HCT116 (cell line): ENCODE measurements at regions not wholly inside any gene's neighbourhood (a gene's known extent, or its start where the extent isn't known, plus 50 kb on each side); places are given as distances from the start of the nearest gene placed in this dataset.
"Not testable (repeated sequence)": the region's sequence is repeated elsewhere in the genome, so short reads cannot be mapped to it uniquely, and the experiment has no call there.

Experiments
- ATAC-seq: fragments of 200-7000 bp; cut with Tn5 transposase; 2 replicates; pipeline ENCODE4 v1.9.1; 2020; ENCODE audit warnings: mild to moderate bottlenecking, moderate library complexity
- BruUV-seq: library from RNA; stranded (reverse); fragments of 400-500 nt; replicated peaks from 2 replicates; lab custom pipeline; 2021; lab: Mats Ljungman, UMichigan
- CTCF ChIA-PET: fragments of 300-600 bp; sonication (Branson Sonifier 250); formaldehyde crosslinking; loops from one replicate; lab custom pipeline; 2021; ENCODE audit warnings: antibody characterized with exemption; lab: Charles Lee
- POLR2A ChIA-PET: fragments of 300-600, 350-600 bp; sonication (Branson Sonifier 250); formaldehyde crosslinking; loops from one replicate; lab custom pipeline; 2021; ENCODE audit warnings: antibody characterized with exemption; lab: Charles Lee
- RAD21 ChIA-PET, 2 experiments: fragments of 300-600 bp; sonication (Branson Sonifier 250); formaldehyde crosslinking; loops; one replicate each; lab custom pipeline; 2023; ENCODE audit warnings: low total read pairs in 2 of 2; ENCODE audit not compliant: uncharacterized antibody in 2 of 2, unreplicated experiment in 2 of 2, low non-redundant PET in 1 of 2; lab: Charles Lee
- DNase-seq: peaks from one replicate; pipeline ENCODE4 v3.0.0-alpha.2; 2010; ENCODE audit warnings: low read depth, low spot score
- H2AFZ ChIP-seq: fragments of 200-600 bp; shearing (Covaris generic), sonication (generic); 2 replicates; pipeline ENCODE4 v1.6.1; 2017; ENCODE audit warnings: low read depth, mixed run types, mixed read lengths, antibody characterized with exemption, low read length; ENCODE audit not compliant: poor library complexity, severe bottlenecking
- H3K27ac ChIP-seq: 2 replicates; pipeline ENCODE4 v1.5.1; 2012; ENCODE audit warnings: low read depth, low read length
- H3K27me3 ChIP-seq: fragments of 200-600 bp; sonication (generic); 2 replicates; pipeline ENCODE4 v1.6.1; 2016; ENCODE audit warnings: mixed run types, low read length, mixed read lengths; ENCODE audit not compliant: insufficient read depth
- H3K36me3 ChIP-seq, 2 experiments: fragments of 200-500 bp in 1 of 2; fragments of 200-600 bp in 1 of 2; sonication (Bioruptor generic) in 1 of 2; sonication (generic) in 1 of 2; 2 replicates each; pipeline versions ENCODE4 v1.5.1 to v1.6.1; 2014 to 2016; ENCODE audit warnings: low read length in 2 of 2, inconsistent platforms in 1 of 2, mixed read lengths in 1 of 2, mixed run types in 1 of 2; ENCODE audit not compliant: insufficient read depth in 2 of 2, control insufficient read depth in 1 of 2
- H3K4me1 ChIP-seq, 2 experiments: fragments of 200-600 bp in 1 of 2; sonication (generic) in 1 of 2; 2 replicates each; pipeline versions ENCODE4 v1.5.1 to v1.6.1; 2012 to 2017; ENCODE audit warnings: low read length in 2 of 2, inconsistent platforms in 1 of 2, mild to moderate bottlenecking in 1 of 2, mixed read lengths in 1 of 2, mixed run types in 1 of 2, moderate library complexity in 1 of 2; ENCODE audit not compliant: insufficient read depth in 2 of 2, control insufficient read depth in 1 of 2
- H3K4me2 ChIP-seq: fragments of 200-600 bp; sonication (generic); 2 replicates; pipeline ENCODE4 v1.6.1; 2017; ENCODE audit warnings: mixed run types, low read length, mixed read lengths
- H3K4me3 ChIP-seq, 2 experiments: fragments of 200-600 bp in 1 of 2; sonication (generic) in 1 of 2; replicated peaks in 1 of 2; 2 replicates each; pipeline ENCODE4 v1.5.1; 2011 to 2016; ENCODE audit warnings: low read length in 2 of 2, control low read depth in 1 of 2, low read depth in 1 of 2, mild to moderate bottlenecking in 1 of 2, mixed read lengths in 1 of 2, mixed run types in 1 of 2
- H3K79me2 ChIP-seq: fragments of 200-600 bp; sonication (generic); 2 replicates; pipeline ENCODE4 v1.6.1; 2017; ENCODE audit warnings: mild to moderate bottlenecking, mixed run types, low read length, moderate library complexity, mixed read lengths; ENCODE audit not compliant: insufficient read depth
- H3K9ac ChIP-seq: fragments of 200-600 bp; sonication (generic); 2 replicates; pipeline ENCODE4 v1.6.1; 2016; ENCODE audit warnings: low read length, mixed read lengths
- H3K9me2 ChIP-seq: fragments of 200-600 bp; sonication (generic), shearing (Covaris generic); 2 replicates; pipeline ENCODE4 v1.6.1; 2017; ENCODE audit warnings: mixed run types, mild to moderate bottlenecking, moderate library complexity; ENCODE audit not compliant: insufficient read depth
- H3K9me3 ChIP-seq, 2 experiments: fragments of 200-500 bp in 1 of 2; fragments of 200-600 bp in 1 of 2; sonication (Bioruptor generic) in 1 of 2; sonication (generic) in 1 of 2; 2 replicates each; pipeline ENCODE4 v1.6.1; 2014 to 2017; ENCODE audit warnings: low read length in 2 of 2, mixed read lengths in 2 of 2, inconsistent platforms in 1 of 2, low read depth in 1 of 2, mild to moderate bottlenecking in 1 of 2, mixed run types in 1 of 2, moderate library complexity in 1 of 2; ENCODE audit not compliant: control insufficient read depth in 1 of 2, insufficient read depth in 1 of 2
- H4K20me1 ChIP-seq: fragments of 200-600 bp; sonication (generic), shearing (Covaris generic); 2 replicates; pipeline ENCODE4 v1.6.1; 2017; ENCODE audit warnings: mixed run types, mild to moderate bottlenecking, moderate library complexity; ENCODE audit not compliant: insufficient read depth
- ATF3 ChIP-seq: IDR thresholded peaks from 2 replicates; pipeline ENCODE4 v1.6.1; 2012
- CEBPB ChIP-seq: IDR thresholded peaks from 2 replicates; pipeline ENCODE4 v1.6.1; 2012; ENCODE audit warnings: low read depth
- CTCF ChIP-seq, 3 experiments: fragments of 200-600 bp in 1 of 3; sonication (generic) in 1 of 3; IDR thresholded peaks in 2 of 3; conservative IDR thresholded peaks in 1 of 3; 2 replicates each; pipeline ENCODE4 v1.5.1; 2012 to 2017; ENCODE audit warnings: low read depth in 2 of 3, low read length in 2 of 3, antibody characterized with exemption in 1 of 3, borderline replicate concordance in 1 of 3, control low read depth in 1 of 3, mild to moderate bottlenecking in 1 of 3, mixed read lengths in 1 of 3, mixed run types in 1 of 3, moderate library complexity in 1 of 3; ENCODE audit not compliant: insufficient read depth in 1 of 3
- EGR1 ChIP-seq: IDR thresholded peaks from 2 replicates; pipeline ENCODE4 v1.6.1; 2012; ENCODE audit warnings: low read depth
- EZH2phosphoT487 ChIP-seq: fragments of 200-600 bp; IDR thresholded peaks from 2 replicates; pipeline ENCODE4 v1.6.1; 2018; ENCODE audit warnings: antibody characterized with exemption, borderline replicate concordance
- FOSL1 ChIP-seq: IDR thresholded peaks from 2 replicates; pipeline ENCODE4 v1.6.1; 2012; ENCODE audit warnings: low read depth
- MAX ChIP-seq: IDR thresholded peaks from 2 replicates; pipeline ENCODE4 v1.6.1; 2012
- POLR2A ChIP-seq: IDR thresholded peaks from 2 replicates; pipeline ENCODE4 v1.7.0; 2011; ENCODE audit warnings: borderline replicate concordance; ENCODE audit not compliant: insufficient read depth, insufficient read length; ENCODE audit errors: extremely low read depth
- POLR2AphosphoS5 ChIP-seq: IDR thresholded peaks from 2 replicates; pipeline ENCODE4 v1.6.1; 2011; ENCODE audit warnings: mild to moderate bottlenecking, low read depth, low read length, moderate library complexity
- RAD21 ChIP-seq: IDR thresholded peaks from 2 replicates; pipeline ENCODE4 v1.6.1; 2012; ENCODE audit warnings: low read depth, mild to moderate bottlenecking
- SP1 ChIP-seq: IDR thresholded peaks from 2 replicates; pipeline ENCODE4 v1.6.1; 2012; ENCODE audit warnings: low read depth
- SRF ChIP-seq: IDR thresholded peaks from 2 replicates; pipeline ENCODE4 v1.6.1; 2012; ENCODE audit warnings: low read depth
- TCF7L2 ChIP-seq: IDR thresholded peaks from 2 replicates; pipeline ENCODE4 v1.7.0; 2011; ENCODE audit warnings: borderline replicate concordance, inconsistent platforms; ENCODE audit not compliant: insufficient read depth, insufficient read length; ENCODE audit errors: extremely low read depth
- ZBTB33 ChIP-seq: IDR thresholded peaks from 2 replicates; pipeline ENCODE4 v1.6.1; 2011; ENCODE audit warnings: mild to moderate bottlenecking, low read length, moderate library complexity; ENCODE audit not compliant: insufficient replicate concordance; ENCODE audit errors: extremely low read depth
- ZFX ChIP-seq: fragments of 450-650 bp; IDR thresholded peaks from 2 replicates; pipeline ENCODE4 v1.6.1; 2017
- ZNF274 ChIP-seq: fragments of 200-500 bp; sonication (Bioruptor generic); IDR thresholded peaks from 2 replicates; pipeline ENCODE4 v1.6.1; 2014; ENCODE audit warnings: mild to moderate bottlenecking, low read depth, low read length, inconsistent platforms
- intact Hi-C: fragments of 100-400 bp; cut with micrococcal nuclease; formaldehyde crosslinking; loops from 2 replicates; pipeline ENCODE4 v1.10.0; 2022

- no peak overlapping the region for H3K9ac ChIP-seq
- no peak overlapping the region for H3K4me2 ChIP-seq
- no peak overlapping the region for H2AFZ ChIP-seq
- intact Hi-C loops, result no loop called here
- DNase-seq, result no peak
- H4K20me1 ChIP-seq, result no peaks in the 10 kb centered on the region
- H3K4me3 ChIP-seq, result no peak overlapping the region
- POLR2A ChIA-PET, result no interaction called here
- no peaks in the 10 kb centered on the region for H3K79me2 ChIP-seq
- H3K27me3 ChIP-seq, result no peaks in the 10 kb centered on the region
- no peaks in the 10 kb centered on the region for H3K36me3 ChIP-seq
- H3K27ac ChIP-seq, result no peak overlapping the region
- no peaks in the 10 kb centered on the region for H3K4me1 ChIP-seq
- RAD21 ChIA-PET, result no interaction called here
- H3K9me2 ChIP-seq, result no peaks in the 10 kb centered on the region
- CTCF ChIA-PET, result no interaction called here
- BruUV-seq, result no TSS peak
- peaks cover 10 to 20% of the 10 kb centered on the region in 2 experiments; a peak in 2 of 4 replicates for H3K9me3 ChIP-seq
- TF ChIP-seq SRF (no peak), TCF7L2 (no peak), ZBTB33 (no peak), SP1 (no peak), MAX (no peak), ATF3 (no peak), ZFX (no peak), RAD21 (no peak), CTCF (IDR thresholded peaks at IDR 0.05 in 2 of 3, conservative IDR thresholded peaks at IDR 0.05 in 1 of 3; ENCODE audit: borderline replicate concordance in 1 of 3, insufficient read depth in 1 of 3, low read depth in 2 of 3, low read length in 2 of 3) (no peak), ZNF274 (no peak), CEBPB (no peak), EZH2phosphoT487 (no peak), POLR2A (no peak), POLR2AphosphoS5 (no peak), EGR1 (no peak), FOSL1 (no peak)
- ATAC-seq, result no peak
Measured at GRCh38 chr2:34784701-34785100, 1185.6 kb upstream of the FAM98A start.

GRCh38 chr2:34750742-34751141, 1151.6 kb upstream of the FAM98A start:
- H3K9ac ChIP-seq, DNase-seq, BruUV-seq, H3K4me2 ChIP-seq, H3K4me1 ChIP-seq, H3K27me3 ChIP-seq, CTCF ChIA-PET, H3K9me2 ChIP-seq, H4K20me1 ChIP-seq, RAD21 ChIA-PET, POLR2A ChIA-PET, H2AFZ ChIP-seq, H3K27ac ChIP-seq, H3K79me2 ChIP-seq, H3K4me3 ChIP-seq, H3K36me3 ChIP-seq, ATAC-seq: not testable (repeated sequence)
- H3K9me3 ChIP-seq, result peaks cover 3 to 15% of the 10 kb centered on the region in 2 experiments; a peak in 2 of 4 replicates
- intact Hi-C loops, result loop anchor here (1.0 kb wide), 1 partner anchor 29 kb away; no protein-coding TSS in a partner anchor
